Stimulated activated CD4-positive, alpha-beta T cell treated with anti-CD3 and anti-CD28 coated beads, Interleukin-15, amount 100 ng/mL, for 24 hours (primary cell): ENCODE measurements at regions not wholly inside any gene's neighbourhood (a gene's known extent, or its start where the extent isn't known, plus 50 kb on each side); places are given as distances from the start of the nearest gene placed in this dataset.

Experiments used
- DNase-seq: peaks from one replicate; pipeline ENCODE4 v3.0.0-alpha.2; 2020

- no peak for DNase-seq
Measured at GRCh38 chr1:199669916-199670315, 357.6 kb upstream of the NR5A2 start.

DNA sequence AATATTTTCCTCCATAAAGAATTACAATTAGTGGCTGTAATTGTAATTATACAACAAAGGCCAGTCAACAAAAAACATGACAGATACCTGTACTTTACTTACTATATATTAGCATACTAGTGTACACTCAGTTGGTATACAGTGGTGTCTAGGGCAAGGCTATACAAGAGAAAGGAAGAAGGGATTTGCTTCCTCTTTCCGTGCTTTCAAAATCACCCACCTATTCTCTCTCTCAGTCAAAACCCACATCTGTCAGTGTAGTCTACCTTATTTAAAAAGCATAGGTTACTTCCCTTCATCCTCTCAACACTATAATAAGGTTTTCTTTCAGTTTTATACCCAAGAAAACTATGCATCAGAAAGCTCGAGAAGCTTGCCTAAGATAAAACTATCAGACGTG is 355.8 kb upstream of the NR5A2 start:
- no peak for DNase-seq

GRCh38 chr1:199675937-199676336 is 351.6 kb upstream of the NR5A2 start:
- no peak for DNase-seq

DNA sequence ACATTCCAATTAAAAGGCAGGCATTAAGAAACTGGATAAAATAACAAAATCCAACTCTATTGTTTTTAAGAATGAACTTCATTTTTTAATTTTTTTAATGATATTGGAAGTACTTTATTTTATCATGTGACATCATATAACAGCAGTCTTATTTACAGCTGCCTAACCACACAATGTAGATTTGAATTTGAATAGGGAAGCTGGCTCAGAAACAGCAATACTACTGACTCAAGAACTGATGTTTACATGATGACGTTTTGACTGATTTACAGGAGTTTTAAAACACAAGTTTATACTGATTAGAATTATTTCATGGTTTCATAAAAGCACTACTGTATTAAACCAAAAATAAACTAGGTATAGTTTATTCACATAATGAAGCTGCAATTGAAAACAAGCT is 348.7 kb upstream of the NR5A2 start:
- no peak for DNase-seq

GRCh38 chr1:199682081-199682480 is 345.4 kb upstream of the NR5A2 start:
- DNase-seq = no peak

DNA sequence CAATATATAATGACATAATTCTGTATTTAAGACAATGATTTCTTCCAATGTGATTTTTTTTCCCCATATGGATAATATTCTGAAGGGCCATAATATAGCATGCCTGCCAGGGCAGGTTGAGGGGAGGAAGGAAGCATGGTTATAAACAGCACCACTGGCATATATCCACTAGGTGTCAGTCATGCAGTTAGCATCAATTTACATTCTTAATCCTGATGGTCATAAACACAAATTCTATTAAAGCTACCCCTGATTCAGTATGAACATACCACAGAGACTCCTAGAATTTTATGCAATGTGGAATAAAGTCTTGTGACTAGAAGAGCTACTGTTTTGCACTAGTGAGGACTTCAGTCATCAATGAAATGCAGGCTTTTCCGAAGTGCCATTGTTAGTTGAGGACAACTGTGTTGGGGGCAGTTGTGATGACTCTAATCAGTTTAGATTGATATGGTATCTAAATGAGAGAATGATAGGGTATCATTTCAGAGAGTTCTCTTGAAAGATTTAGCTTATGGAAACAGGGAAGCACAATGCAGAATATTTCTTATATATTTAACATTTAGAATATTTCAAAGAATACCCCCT is 342.7 kb upstream of the NR5A2 start:
- DNase-seq = peak; percentile 12

DNA sequence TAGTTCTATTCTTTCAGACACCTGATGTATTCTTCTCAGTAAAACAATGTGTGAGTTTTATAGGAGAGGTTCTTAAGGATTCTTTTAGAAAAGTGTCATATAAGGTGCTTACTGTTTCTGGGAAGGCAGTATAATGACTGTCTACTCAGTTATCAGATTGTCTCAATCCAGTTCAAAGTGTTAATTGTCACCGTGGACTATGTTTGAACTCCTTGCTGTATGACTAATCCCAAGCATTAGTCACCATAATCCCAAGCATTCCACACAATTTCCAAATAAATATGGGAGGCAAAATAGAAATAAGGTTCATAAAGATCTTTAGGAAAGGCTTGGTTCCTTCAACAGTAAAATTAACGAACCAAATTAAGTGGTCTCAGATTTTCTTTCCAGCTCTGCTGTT is 342.1 kb upstream of the NR5A2 start:
- no peak for DNase-seq

DNA sequence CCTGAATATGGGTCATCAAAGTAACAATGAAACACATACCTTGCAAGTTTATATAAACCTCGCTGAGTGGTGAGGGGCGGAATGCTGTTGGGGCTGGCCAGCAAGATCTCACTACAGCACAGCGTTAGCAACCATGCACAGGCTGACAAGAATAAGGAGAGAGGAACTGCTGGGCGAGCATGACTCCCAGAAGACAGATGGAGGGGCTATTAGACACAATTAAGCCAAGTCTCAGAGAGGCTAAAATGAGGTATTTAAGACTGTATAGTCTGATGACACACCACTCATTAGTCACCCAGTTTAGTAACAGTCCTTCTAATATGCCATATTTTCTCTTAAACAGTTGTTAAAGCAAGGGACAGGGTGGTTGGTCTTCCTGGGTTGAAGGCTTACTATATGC is 340.2 kb upstream of the NR5A2 start:
- DNase-seq = no peak

DNA sequence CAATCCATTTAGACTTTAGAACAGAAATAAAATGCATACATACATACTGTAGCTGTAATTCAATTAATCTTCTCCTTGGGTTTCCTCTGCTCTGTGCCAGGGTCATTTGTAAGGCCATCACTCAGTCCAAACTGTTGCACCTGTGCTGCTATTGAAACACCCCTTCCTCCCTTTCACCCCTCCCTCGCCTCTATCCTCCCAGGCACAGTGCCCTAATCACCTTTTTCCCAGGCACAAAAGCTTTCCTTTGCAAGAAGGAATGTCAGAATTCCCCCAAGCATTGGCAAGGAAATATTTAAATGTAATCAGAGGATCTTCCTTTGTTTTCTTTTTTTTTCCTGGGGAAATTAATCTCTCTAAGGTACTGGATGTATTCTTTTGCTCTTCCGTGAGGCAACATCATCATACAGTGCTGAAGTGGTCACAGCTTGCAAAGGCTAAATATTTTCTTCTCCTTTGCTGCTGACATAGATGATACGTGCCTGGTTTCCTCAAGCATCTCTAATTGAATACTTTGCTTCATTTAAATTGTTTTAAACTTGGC is 339.3 kb upstream of the NR5A2 start:
- DNase-seq = no peak

DNA sequence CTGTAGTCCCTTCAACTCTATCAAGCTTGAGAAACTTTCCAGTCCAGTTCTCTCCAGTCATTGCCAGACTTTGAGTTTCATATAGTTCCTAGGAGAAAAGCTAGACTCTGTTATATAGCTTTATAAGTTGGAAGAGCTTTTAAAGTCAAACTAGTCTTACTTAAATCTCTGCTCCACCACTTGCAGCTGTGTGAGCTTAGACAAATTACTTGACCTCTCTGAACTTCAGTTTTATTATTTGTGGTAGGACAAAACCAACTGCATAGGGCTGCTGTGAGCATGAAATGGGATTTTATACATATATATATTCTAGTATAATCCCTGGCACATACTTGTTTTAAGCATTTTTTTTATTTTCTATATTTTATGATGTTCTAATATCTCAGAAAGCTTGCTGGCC is 338.7 kb upstream of the NR5A2 start:
- no peak for DNase-seq

GRCh38 chr1:199690496-199690895 is 337.0 kb upstream of the NR5A2 start:
- DNase-seq = no peak

DNA sequence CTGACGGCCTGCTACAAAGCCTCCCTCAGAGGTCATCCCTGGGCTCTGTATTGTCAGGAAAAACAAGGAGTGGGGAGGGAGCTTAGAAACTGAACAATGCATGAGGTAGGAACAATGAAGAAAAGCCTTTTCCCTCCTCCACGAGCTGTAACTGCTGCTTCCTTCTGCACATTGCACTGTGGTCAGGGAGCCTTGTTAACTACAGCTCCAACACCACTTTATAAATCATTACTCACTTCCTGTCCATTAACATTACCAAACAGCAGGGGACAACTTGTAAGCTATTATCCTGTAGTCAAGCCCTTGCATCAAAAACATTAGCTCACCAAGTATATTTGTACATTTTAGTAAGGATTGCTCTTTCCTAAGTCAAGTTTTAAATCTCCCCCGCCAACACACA is 336.0 kb upstream of the NR5A2 start:
- DNase-seq = no peak

DNA sequence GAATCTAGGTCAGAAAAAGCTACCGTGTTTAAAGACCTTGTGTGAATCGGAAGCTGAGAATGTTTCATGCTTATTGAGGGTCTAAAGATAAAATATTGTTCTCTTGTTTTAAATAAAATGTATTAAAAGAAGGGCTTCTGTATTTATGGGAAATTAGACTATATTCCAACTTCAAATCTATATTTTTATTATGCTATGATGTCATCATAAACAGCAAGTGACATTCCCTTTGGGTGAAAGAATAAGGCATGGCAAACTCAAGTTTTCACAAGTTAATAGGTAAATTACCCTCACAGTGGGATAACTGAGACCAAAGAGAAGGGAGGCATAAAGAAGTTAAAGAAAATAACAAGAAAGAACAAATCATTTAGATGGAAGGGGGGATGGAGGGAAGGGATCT is 333.8 kb upstream of the NR5A2 start:
- DNase-seq = no peak

DNA sequence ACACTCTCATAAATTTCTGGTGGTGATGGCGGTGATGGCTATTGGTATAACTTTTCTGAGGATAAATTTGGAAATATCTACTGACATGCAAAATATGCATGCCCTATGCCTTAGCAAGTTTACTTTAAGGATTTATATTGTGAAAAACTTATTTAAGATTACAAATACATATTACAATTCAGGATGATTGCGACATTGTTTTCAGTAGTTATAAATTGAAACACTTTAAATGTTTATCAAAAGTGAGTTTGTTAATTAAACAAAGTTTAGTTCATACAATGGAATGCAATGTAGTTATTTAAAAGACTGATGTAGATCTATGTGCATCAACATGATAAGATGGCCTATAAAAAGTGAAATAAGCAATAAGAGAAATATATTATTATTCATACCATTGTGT is 331.3 kb upstream of the NR5A2 start:
- no peak for DNase-seq

DNA sequence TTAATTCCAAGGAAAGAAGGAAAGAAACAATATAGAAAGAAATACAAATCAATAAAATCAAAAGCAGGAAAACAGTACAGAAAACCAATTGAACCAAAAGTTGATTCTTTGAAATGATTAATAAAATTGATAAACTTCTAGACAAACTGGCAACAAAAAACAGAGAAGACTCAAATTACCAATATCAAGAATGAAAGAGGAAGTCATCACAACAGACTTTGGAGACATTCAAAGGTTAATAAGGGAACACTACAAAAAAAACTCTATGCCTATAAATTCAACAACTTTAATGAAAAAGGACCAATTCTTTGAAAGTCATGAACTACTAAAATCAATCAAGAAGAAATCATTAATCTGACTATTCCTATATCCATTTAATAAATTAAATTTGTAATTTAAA is 329.3 kb upstream of the NR5A2 start:
- DNase-seq = no peak

GRCh38 chr1:199700551-199700950 is 327.0 kb upstream of the NR5A2 start:
- no peak for DNase-seq

DNA sequence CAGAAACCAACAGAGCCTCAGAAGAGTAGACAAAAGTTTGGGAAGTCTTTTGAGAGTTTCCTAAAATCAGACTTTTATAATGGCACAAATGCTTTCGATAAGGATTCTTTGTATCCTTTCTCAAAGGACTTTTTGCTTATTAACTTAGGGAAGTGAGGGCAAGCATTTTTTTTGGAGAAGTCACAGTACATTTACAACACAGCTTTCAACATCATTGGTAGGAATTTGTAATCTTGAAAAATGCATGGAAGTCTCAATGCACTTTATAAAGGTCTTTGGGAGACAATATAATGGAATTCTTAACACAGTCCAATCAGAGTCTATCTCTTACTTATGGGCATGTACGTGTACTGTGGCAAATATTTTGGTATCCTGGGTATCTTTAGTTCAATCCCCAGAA is 325.8 kb upstream of the NR5A2 start:
- no peak for DNase-seq

GRCh38 chr1:199704231-199704630 is 323.3 kb upstream of the NR5A2 start:
- no peak for DNase-seq

GRCh38 chr1:199705825-199706224 is 321.7 kb upstream of the NR5A2 start:
- DNase-seq = no peak

GRCh38 chr1:199706826-199707606 is 320.5 kb upstream of the NR5A2 start:
- DNase-seq = no peak

GRCh38 chr1:199710974-199711373 is 316.5 kb upstream of the NR5A2 start:
- DNase-seq = no peak

GRCh38 chr1:199716729-199717128 is 310.8 kb upstream of the NR5A2 start:
- no peak for DNase-seq

GRCh38 chr1:199719156-199719842 is 308.2 kb upstream of the NR5A2 start:
- DNase-seq = no peak

DNA sequence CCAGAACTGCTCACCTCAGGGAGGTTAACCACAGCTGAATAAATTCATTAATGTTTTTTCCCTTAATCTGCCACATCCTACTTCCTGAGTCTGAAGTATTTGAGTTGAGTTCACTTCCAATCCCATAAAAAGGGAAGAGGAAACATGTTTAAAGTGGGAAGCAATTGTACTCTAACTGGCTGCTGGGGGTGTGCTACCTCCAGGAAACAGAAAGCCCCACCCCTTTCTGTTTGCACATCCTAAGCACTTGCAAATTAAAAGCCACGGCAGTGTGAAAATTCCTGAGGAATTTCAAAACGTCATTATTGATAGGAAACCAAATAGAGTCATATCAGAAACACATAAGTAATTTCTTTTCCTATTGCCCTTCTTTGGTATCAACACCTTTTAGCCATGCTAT is 307.0 kb upstream of the NR5A2 start:
- DNase-seq = no peak
